ENCODE measurements at regions not wholly inside any gene's neighbourhood (a gene's known extent, or its start where the extent isn't known, plus 50 kb on each side); places are given as distances from the start of the nearest gene placed in this dataset.

DNA sequence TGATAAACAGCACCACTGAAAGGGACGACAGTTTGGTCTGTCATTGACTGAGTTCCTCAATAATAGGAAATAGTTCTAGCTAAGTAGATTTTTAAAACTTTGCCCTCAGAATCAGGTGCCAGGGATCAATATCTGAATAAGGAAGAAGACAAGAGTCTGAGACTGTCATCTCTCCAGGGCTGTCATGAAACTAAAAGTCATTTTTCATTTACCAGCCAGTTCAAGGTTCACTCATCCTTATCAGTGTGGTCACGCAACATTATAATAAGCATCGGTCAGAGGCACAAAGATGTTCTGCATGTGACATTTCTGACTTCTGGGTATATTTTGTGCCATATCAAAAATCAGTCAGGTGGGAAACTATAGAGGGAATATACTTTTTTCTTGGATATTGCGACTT, 52.5 kb upstream of the E2F3 start:
- 83 to 88% methylated on average over 4 of the region's 4 CpGs for WGBS, 2 donors
- no peak for DNase-seq
- peaks cover 0 to 20% (median 2%) of the 10 kb centered on the region in 11 donors for H3K9me3 ChIP-seq
- no peaks in the 10 kb centered on the region for H3K36me3 ChIP-seq
- H3K4me1 ChIP-seq, result no peaks in the 10 kb centered on the region
- H3K27ac ChIP-seq, result no peak overlapping the region
- intact Hi-C loops (cut with DNase I), result no loop called here
- no peaks in the 10 kb centered on the region for H3K27me3 ChIP-seq
- ATAC-seq, result no peak
- H3K4me3 ChIP-seq, result no peak overlapping the region
- TF ChIP-seq, protein P1, sequence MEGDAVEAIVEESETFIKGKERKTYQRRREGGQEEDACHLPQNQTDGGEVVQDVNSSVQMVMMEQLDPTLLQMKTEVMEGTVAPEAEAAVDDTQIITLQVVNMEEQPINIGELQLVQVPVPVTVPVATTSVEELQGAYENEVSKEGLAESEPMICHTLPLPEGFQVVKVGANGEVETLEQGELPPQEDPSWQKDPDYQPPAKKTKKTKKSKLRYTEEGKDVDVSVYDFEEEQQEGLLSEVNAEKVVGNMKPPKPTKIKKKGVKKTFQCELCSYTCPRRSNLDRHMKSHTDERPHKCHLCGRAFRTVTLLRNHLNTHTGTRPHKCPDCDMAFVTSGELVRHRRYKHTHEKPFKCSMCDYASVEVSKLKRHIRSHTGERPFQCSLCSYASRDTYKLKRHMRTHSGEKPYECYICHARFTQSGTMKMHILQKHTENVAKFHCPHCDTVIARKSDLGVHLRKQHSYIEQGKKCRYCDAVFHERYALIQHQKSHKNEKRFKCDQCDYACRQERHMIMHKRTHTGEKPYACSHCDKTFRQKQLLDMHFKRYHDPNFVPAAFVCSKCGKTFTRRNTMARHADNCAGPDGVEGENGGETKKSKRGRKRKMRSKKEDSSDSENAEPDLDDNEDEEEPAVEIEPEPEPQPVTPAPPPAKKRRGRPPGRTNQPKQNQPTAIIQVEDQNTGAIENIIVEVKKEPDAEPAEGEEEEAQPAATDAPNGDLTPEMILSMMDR (IDR thresholded peaks at IDR 0.05), result no peak

DNA sequence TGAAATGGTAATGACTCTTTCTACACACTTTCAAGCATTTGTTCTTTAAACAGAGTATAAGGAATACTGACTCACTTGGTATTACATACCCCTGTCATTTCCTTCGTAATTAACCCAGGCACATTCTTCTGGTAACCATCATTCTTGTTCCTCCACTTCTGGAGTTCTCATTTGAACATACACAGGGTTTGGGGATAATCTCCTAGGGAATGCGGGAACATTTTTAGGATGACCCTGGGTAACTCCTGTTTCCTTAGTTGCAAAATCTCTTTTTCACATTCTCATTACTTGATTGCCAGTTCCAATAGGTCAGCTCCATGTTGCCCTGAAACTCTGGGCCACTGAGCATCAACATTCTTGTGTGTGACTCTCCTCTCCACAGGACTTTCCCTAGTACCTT, 51.5 kb upstream of the E2F3 start:
- no peaks in the 10 kb centered on the region for H3K27me3 ChIP-seq
- 75 to 79% methylated on average over 2 of the region's 2 CpGs for WGBS, 2 donors
- TF ChIP-seq, protein P1 (IDR thresholded peaks at IDR 0.05), result no peak
- no peak overlapping the region for H3K4me3 ChIP-seq
- intact Hi-C loops (cut with DNase I), result no loop called here
- no peaks in the 10 kb centered on the region for H3K4me1 ChIP-seq
- ATAC-seq, result no peak
- peaks cover 0 to 20% (median 2%) of the 10 kb centered on the region in 11 donors for H3K9me3 ChIP-seq
- H3K36me3 ChIP-seq, result no peaks in the 10 kb centered on the region
- H3K27ac ChIP-seq, result no peak overlapping the region
- DNase-seq, result no peak

DNA sequence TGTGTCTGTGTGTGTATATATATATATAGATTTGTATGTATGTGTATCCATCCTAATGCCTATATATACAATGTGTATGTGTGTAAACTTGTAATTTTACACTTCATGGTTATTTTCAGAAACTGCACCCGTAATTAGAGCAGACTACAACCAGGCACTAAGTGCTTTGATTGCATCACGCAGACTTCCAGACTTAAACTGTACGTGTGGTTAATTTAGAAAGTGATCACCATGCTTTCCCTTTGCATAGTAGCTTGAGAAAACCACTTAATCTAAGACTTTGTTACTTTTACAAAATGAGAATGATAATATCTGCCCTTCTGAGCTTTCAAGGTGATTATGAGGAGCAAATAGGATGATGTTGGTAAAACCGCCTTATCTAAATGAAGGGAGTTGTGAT, 50.1 kb upstream of the E2F3 start:
- ATAC-seq, result no peak
- DNase-seq, result no peak
- Histone ChIP-seq H3K36me3 (no peaks in the 10 kb centered on the region), H3K4me1 (no peaks in the 10 kb centered on the region), H3K27ac (no peak overlapping the region), H3K9me3 (peaks cover 0 to 20% (median 2%) of the 10 kb centered on the region in 11 donors), H3K27me3 (no peaks in the 10 kb centered on the region), H3K4me3 (no peak overlapping the region)
- 79 to 83% methylated on average over 4 of the region's 4 CpGs for WGBS, 2 donors
- TF ChIP-seq, protein P1 (IDR thresholded peaks at IDR 0.05), result no peak
- intact Hi-C loops (cut with DNase I), result no loop called here
